Tibial artery (tissue), 4 donors: ENCODE measurements at regions not wholly inside any gene's neighbourhood (a gene's known extent, or its start where the extent isn't known, plus 50 kb on each side); places are given as distances from the start of the nearest gene placed in this dataset.

Experiments
- DNase-seq, 2 donors: peaks; one replicate each; pipeline ENCODE4 v3.0.0-alpha.2; 2019
- H3K27ac ChIP-seq, 2 donors: fragments of 200-600 bp; sonication (generic) in 1 of 2; 1 replicate in 1 of 2; 2 replicates in 1 of 2; pipeline ENCODE4 v1.5.1; 2018 to 2019; ENCODE audit warnings: mild to moderate bottlenecking in 1 of 2
- H3K27me3 ChIP-seq, 2 donors: fragments of 200-600 bp; sonication (generic) in 1 of 2; one replicate each; pipeline versions ENCODE4 v1.5.1 to v1.6.0; 2016 to 2019
- H3K36me3 ChIP-seq, 3 donors: fragments of 200-600 bp; sonication (generic) in 2 of 3; one replicate each; pipeline ENCODE4 v1.5.1; 2016 to 2019; ENCODE audit warnings: mild to moderate bottlenecking in 2 of 3
- H3K4me1 ChIP-seq, 4 donors: fragments of 200-600 bp; sonication (generic) in 2 of 4; 1 replicate in 3 of 4; 2 replicates in 1 of 4; pipeline ENCODE4 v1.5.1; 2016 to 2019
- H3K4me3 ChIP-seq, 2 donors: fragments of 200-600 bp; sonication (generic) in 1 of 2; 1 replicate in 1 of 2; 2 replicates in 1 of 2; pipeline ENCODE4 v1.5.1; 2018 to 2019; ENCODE audit warnings: mild to moderate bottlenecking in 2 of 2
- H3K9me3 ChIP-seq, 3 donors: fragments of 200-600 bp; sonication (generic) in 1 of 3; one replicate each; pipeline ENCODE4 v1.5.1; 2016 to 2019
- intact Hi-C: fragments of 100-400 bp; cut with DNase I; formaldehyde crosslinking; loops from one replicate; pipeline ENCODE4 v1.15.0; 2023; ENCODE audit warnings: low total_unique reads
- TF ChIP-seq, protein P1 (sequence below), 2 experiments: fragments of 200-600 bp in 1 of 2; fragments of 450-650 bp in 1 of 2; IDR thresholded peaks; one replicate each; pipeline ENCODE4 v1.5.1; 2017 to 2019; ENCODE audit warnings: antibody characterized with exemption in 2 of 2, mild to moderate bottlenecking in 1 of 2, moderate library complexity in 1 of 2

DNA sequence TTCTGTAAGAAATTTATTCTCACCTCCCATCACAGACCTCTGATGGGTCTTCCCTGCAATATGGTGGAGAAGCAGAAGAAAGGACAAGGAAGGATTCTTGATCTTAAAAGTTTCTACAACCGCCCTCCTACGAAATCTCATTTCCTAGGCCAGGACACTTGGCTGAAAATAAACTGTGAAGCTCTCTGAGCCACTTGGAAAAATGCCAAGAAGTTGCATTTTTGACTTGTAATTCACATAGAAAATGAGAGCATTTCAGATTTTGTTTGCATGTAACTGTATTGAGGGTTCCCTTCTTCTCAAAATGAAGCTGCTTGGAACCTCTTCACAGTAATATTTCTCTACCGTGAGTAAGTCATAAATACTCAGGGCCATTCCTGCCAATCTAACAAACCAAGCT lies 458.3 kb upstream of the SLC14A2 start:
- TF ChIP-seq, protein P1, sequence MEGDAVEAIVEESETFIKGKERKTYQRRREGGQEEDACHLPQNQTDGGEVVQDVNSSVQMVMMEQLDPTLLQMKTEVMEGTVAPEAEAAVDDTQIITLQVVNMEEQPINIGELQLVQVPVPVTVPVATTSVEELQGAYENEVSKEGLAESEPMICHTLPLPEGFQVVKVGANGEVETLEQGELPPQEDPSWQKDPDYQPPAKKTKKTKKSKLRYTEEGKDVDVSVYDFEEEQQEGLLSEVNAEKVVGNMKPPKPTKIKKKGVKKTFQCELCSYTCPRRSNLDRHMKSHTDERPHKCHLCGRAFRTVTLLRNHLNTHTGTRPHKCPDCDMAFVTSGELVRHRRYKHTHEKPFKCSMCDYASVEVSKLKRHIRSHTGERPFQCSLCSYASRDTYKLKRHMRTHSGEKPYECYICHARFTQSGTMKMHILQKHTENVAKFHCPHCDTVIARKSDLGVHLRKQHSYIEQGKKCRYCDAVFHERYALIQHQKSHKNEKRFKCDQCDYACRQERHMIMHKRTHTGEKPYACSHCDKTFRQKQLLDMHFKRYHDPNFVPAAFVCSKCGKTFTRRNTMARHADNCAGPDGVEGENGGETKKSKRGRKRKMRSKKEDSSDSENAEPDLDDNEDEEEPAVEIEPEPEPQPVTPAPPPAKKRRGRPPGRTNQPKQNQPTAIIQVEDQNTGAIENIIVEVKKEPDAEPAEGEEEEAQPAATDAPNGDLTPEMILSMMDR (IDR thresholded peaks at IDR 0.05) = no peak
- no peak for DNase-seq
- intact Hi-C loops = no loop called here
- H3K4me3 ChIP-seq = no peak overlapping the region
- peaks cover 0 to 8% (median 0%) of the 10 kb centered on the region in 4 donors for H3K4me1 ChIP-seq
- H3K9me3 ChIP-seq = no peaks in the 10 kb centered on the region
- H3K27ac ChIP-seq = no peak overlapping the region
- no peaks in the 10 kb centered on the region for H3K36me3 ChIP-seq
- no peaks in the 10 kb centered on the region for H3K27me3 ChIP-seq

DNA sequence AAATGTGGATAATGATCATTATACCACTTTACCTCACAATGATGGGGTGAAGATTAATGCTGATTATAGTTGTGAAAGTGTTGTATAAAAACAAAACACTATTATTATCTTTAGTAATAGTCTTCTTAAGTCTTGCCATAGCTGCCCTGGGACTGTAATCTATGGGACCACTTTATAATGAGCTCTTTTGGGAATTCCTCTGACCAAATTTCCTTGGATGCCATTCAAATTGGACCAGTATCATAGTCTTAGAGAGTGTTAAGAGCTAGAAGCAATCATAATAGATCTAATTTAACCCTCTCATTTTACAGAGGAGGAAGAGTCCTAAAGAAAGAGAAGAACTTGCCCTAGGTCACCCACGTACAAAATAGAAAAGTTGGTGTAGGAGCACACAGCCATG lies 457.7 kb upstream of the SLC14A2 start:
- intact Hi-C loops = no loop called here
- no peak overlapping the region for H3K4me3 ChIP-seq
- TF ChIP-seq, protein P1 (IDR thresholded peaks at IDR 0.05) = no peak
- H3K4me1 ChIP-seq = peaks cover 0 to 8% (median 0%) of the 10 kb centered on the region in 4 donors
- no peak for DNase-seq
- no peaks in the 10 kb centered on the region for H3K27me3 ChIP-seq
- no peaks in the 10 kb centered on the region for H3K9me3 ChIP-seq
- H3K36me3 ChIP-seq = no peaks in the 10 kb centered on the region
- no peak overlapping the region for H3K27ac ChIP-seq

GRCh38 chr18:45161850-45162249 lies 453.4 kb upstream of the SLC14A2 start:
- no peak for DNase-seq
- Histone ChIP-seq H3K9me3 (no peaks in the 10 kb centered on the region), H3K36me3 (no peaks in the 10 kb centered on the region), H3K4me1 (peaks cover 0 to 5% (median 0%) of the 10 kb centered on the region in 4 donors), H3K27ac (no peak overlapping the region), H3K4me3 (no peak overlapping the region), H3K27me3 (no peaks in the 10 kb centered on the region)
- TF ChIP-seq, protein P1 (IDR thresholded peaks at IDR 0.05) = no peak
- intact Hi-C loops = no loop called here

- intact Hi-C loops = no loop called here
- no peak for DNase-seq
- Histone ChIP-seq H3K27me3 (no peaks in the 10 kb centered on the region), H3K9me3 (no peaks in the 10 kb centered on the region), H3K4me3 (no peak overlapping the region), H3K27ac (no peak overlapping the region), H3K36me3 (no peaks in the 10 kb centered on the region), H3K4me1 (no peaks in the 10 kb centered on the region)
- TF ChIP-seq, protein P1 (IDR thresholded peaks at IDR 0.05) = no peak
Measured at GRCh38 chr18:45163871-45164270, 451.4 kb upstream of the SLC14A2 start.

- no peak overlapping the region for H3K4me3 ChIP-seq
- intact Hi-C loops = no loop called here
- H3K27ac ChIP-seq = no peak overlapping the region
- no peaks in the 10 kb centered on the region for H3K36me3 ChIP-seq
- TF ChIP-seq, protein P1 (IDR thresholded peaks at IDR 0.05) = no peak
- H3K4me1 ChIP-seq = peaks cover 0 to 6% (median 0%) of the 10 kb centered on the region in 4 donors
- no peaks in the 10 kb centered on the region for H3K9me3 ChIP-seq
- H3K27me3 ChIP-seq = no peaks in the 10 kb centered on the region
- DNase-seq = no peak
Measured at GRCh38 chr18:45164551-45164950, 450.7 kb upstream of the SLC14A2 start.

- TF ChIP-seq, protein P1 (IDR thresholded peaks at IDR 0.05) = no peak
- no peak overlapping the region for H3K4me3 ChIP-seq
- H3K27ac ChIP-seq = no peak overlapping the region
- peaks cover 0 to 10% (median 0%) of the 10 kb centered on the region in 4 donors for H3K4me1 ChIP-seq
- H3K36me3 ChIP-seq = no peaks in the 10 kb centered on the region
- H3K27me3 ChIP-seq = no peaks in the 10 kb centered on the region
- intact Hi-C loops = no loop called here
- no peaks in the 10 kb centered on the region for H3K9me3 ChIP-seq
- DNase-seq = no peak
Measured at GRCh38 chr18:45165176-45165713, 450.0 kb upstream of the SLC14A2 start.
